ENCODE measurements at regions not wholly inside any gene's neighbourhood (a gene's known extent, or its start where the extent isn't known, plus 50 kb on each side); places are given as distances from the start of the nearest gene placed in this dataset.
A peak's percentile ranks its signal among the peaks of the same experiment; 100 is the strongest.
"Not testable (repeated sequence)": the region's sequence is repeated elsewhere in the genome, so short reads cannot be mapped to it uniquely, and the experiment has no call there.

DNA sequence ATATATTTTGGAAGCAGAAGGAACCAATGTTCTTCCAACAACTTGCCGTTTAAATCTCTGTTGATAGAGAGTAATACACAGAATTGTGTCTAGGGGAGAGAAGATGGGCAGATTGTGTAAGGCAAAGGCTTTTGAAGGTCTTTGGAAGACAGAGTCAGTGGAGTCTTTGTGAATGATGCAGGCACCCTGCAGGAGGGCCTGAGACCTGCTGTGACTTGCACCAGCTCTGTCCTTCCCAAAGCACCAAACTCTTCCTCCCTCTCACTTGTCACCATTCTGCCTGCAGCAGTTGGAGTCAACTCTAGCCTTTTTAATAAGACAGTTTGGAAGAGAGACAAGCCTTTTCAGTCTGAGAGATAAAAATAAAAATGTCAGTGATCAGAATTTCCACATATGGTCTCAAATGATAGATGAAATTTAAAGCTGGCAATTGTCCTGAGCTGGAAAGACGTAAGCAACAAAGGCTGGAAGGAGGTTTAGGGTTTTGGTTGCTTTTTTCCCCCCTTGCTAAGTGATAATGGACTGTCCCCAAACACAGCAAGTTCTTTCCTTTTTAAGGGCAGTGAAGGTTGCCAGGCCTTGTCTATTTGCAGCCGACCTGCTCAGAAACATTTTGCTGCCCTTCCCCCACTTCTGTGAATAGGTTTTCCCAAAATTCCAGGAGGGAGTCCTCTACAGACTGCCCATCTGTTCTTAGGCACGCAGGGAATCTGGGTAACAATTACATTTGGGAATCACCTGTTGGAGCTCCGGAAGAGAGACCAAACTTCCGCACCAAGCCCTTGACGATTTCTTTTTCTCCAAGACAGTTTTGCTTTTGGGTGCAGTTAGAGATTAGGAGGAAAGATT is 103.0 kb upstream of the NTF3 start:
- DNase-seq: no peak

DNA sequence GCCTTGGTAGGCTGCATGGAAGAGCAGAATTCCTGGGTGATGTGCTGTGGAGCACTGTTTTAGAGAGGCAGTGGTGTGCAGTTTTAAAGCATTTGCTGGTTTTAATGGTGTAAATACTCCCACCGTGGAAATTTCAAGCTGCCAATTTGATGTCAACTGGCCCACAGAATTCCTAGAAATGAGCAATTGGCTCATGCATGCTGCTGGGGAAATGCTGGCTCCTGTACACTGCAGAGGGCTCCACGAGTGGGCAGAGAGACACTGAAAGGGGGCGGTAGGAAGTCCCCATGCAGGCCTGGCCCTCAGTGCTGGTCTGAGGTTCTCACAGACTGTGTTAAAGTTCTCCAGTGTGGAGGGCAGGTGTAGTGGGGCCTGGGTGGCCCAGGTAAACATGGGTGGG is 99.4 kb upstream of the NTF3 start:
- no peak for DNase-seq

GRCh38 chr12:5333096-5333495 is 98.8 kb upstream of the NTF3 start:
- no peak for DNase-seq

GRCh38 chr12:5335069-5335468 is 96.8 kb upstream of the NTF3 start:
- DNase-seq: no peak

DNA sequence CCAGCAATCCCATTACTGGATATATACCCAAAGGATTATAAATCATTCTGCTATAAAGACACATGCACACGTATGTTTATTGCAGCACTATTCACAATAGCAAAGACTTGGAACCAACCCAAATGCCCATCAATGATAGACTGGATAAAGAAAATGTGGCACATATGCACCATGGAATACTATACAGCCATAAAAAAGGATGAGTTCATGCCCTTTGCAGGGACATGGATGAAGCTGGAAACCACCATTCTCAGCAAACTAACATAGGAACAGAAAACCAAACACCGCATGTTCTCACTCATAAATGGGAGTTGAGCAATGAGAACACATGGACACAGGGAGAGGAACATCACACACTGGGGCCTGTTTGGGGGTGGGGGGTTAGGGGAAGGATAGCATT is 90.8 kb upstream of the NTF3 start:
- not testable (repeated sequence) for DNase-seq

- no peak for DNase-seq
These were observed 88.2 kb upstream of the NTF3 start for GRCh38 chr12:5343711-5344110.

DNA sequence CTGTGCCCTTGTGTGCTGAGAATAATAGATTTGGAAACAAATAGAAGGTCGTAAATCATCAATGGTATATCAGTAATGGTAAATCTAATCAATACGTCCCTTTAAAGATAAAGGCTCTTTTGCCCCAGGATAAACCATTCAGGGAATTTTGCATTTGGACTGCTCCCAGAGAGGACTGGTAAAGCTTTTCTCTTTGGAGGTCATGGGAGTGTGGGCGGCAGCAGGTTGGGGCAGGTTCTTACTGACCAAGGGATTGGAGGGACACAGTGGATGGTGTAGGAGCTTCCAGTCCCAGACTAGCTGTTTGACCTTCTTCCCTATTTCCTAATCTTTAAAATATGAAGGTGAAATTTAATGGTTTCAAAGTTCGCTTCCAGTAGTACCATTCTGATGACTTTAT is 87.8 kb upstream of the NTF3 start:
- no peak for DNase-seq

GRCh38 chr12:5345534-5345933 is 86.4 kb upstream of the NTF3 start:
- DNase-seq: no peak

DNA sequence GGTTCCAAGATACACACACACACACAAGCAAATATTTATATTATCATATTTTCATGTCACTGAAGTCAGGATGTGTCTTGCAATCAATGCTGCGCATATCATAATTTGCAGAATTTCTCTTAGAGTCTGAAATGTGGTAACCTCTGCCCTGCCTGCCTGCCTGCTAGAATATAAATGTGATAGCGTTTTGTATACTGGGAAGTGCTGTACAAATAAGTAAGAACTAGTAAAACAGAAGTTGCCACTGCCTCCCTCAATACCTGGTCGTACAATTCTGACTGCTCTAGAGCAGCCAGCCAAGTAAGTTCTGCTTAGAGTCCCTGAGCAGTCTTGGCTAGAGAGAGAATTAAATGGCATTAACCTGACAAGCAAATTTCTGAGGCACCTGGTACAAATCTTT is 83.9 kb upstream of the NTF3 start:
- no peak for DNase-seq

GRCh38 chr12:5348491-5348890 is 83.4 kb upstream of the NTF3 start:
- no peak for DNase-seq

- DNase-seq: no peak
These were observed 67.7 kb upstream of the NTF3 start for GRCh38 chr12:5364036-5364770.

DNA sequence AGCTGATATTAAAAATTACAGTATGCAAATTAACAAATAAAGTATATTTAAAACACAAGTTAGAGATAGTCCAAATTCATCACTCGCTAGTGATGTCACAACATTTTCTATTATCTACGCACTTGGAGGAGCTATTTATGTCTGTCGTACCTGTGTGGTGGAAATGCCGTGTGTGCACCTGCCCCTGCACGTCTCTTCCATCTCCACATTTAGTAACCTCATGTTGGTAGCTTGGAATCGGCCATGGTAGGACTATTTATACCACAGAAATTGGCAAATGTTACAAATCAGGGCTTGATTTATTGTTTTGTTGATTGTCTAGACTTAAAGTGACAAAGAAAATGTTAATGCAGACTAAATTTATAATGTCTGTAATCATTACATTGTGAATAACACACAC is 62.6 kb upstream of the NTF3 start:
- DNase-seq: no peak

GRCh38 chr12:5371631-5372030 is 60.3 kb upstream of the NTF3 start:
- no peak for DNase-seq

GRCh38 chr12:5374713-5375112 is 57.2 kb upstream of the NTF3 start:
- no peak for DNase-seq

GRCh38 chr12:5375547-5376295 is 56.2 kb upstream of the NTF3 start:
- DNase-seq: no peak

DNA sequence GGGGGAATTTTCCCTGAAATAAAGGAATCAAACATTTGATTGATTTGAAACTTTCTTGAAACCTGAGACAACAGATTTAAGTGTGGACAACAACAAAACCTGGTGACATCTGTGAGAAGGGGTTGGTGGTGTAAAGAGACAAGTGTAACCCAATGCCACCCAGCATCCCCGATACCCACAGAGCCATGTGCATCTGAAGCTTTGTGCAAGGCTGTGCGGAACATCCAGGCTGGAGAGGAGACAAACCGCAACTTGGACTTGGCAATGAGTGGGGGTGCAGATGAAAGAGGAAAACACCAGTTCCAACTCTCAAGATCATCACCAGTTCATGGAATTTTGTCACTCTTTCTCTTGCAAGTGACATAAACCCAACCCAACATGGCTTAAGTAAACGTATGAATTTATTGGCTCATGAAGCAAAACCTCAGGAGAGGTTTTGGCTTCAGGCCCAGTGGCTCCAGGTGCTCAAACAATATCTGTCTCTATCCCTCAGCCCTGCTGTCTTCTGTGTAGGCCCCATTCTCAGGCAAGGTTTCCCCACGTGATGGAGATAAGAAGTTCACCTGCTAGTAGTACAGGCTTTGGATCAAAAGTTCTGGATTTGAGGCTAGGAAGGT is 55.2 kb upstream of the NTF3 start:
- DNase-seq: peak; percentile 97

- peak; percentile 56 for DNase-seq
These were observed 53.8 kb upstream of the NTF3 start for GRCh38 chr12:5377997-5378592.

DNA sequence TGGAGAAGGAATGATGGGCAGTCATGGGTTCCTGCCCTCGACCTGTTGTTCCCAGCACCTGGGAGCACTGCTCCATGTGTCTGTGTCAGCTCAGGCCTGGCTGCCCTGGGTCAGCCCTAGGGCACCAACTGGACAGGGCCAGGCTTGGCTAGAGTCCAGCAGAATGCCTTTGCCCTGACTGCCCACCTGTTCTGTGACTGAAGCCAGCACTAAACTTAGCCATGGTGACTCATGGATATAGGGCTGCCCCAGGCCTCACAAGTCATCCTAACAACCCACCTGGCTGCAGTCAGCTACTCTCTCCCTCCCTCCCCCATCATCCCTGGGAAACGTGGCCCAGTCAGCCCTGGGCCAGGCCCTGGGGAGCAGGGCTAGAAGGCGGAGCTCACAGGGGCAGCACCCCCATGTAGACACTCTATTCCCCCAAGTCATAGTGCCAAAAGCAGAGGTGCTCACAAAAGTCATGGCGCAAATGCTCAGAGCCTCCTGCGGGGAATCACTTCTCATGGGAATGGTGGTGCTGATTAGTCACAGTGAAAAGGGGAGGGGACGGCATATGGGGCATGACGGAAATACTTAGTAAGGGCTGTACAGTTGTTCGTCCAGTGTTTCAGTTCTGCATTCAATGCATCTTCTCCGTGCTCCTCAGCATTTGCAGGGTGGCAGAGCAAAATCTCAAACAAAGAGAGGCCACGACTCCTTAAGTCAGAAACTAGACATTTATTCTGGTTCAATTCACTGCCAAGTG is 52.0 kb upstream of the NTF3 start:
- DNase-seq: no peak

All from NCI-H1105 treated with DMSO at 0.1 percent for 48 hours (cell line).